Peyer's patch (tissue), 4 donors: ENCODE measurements at regions not wholly inside any gene's neighbourhood (a gene's known extent, or its start where the extent isn't known, plus 50 kb on each side); places are given as distances from the start of the nearest gene placed in this dataset.

Experiments used
- DNase-seq, 3 donors: peaks; one replicate each; pipeline ENCODE4 v3.0.0-alpha.2; 2017 to 2019
- H3K27ac ChIP-seq, 4 donors: fragments of 200-600 bp; sonication (generic); one replicate each; pipeline ENCODE4 v1.5.1; 2016 to 2019
- H3K27me3 ChIP-seq, 2 donors: fragments of 200-600 bp; sonication (generic); one replicate each; pipeline ENCODE4 v1.5.1; 2019
- H3K36me3 ChIP-seq, 3 donors: fragments of 200-600 bp; sonication (generic); one replicate each; pipeline ENCODE4 v1.5.1; 2016 to 2019
- H3K4me1 ChIP-seq, 4 donors: fragments of 200-600 bp; sonication (generic); one replicate each; pipeline ENCODE4 v1.5.1; 2016 to 2019
- H3K4me3 ChIP-seq, 4 donors: fragments of 200-600 bp; sonication (generic); 1 replicate in 3 of 4; 2 replicates in 1 of 4; pipeline ENCODE4 v1.5.1; 2016 to 2019; ENCODE audit warnings: mild to moderate bottlenecking in 1 of 4
- H3K9me3 ChIP-seq, 4 donors: fragments of 200-600 bp; sonication (generic); one replicate each; pipeline ENCODE4 v1.5.1; 2016 to 2019; ENCODE audit warnings: mild to moderate bottlenecking in 1 of 4
- POLR2A ChIP-seq, 2 donors: fragments of 450-650 bp; IDR thresholded peaks; one replicate each; pipeline ENCODE4 v1.5.1; 2017; ENCODE audit warnings: antibody characterized with exemption in 2 of 2, mild to moderate bottlenecking in 2 of 2, moderate library complexity in 2 of 2
- TF ChIP-seq, protein P1 (sequence below), 6 experiments: fragments of 450-650 bp in 4 of 6; fragments of 200-600 bp in 2 of 6; sonication (generic) in 1 of 6; IDR thresholded peaks; one replicate each; pipeline ENCODE4 v1.5.1; 2017 to 2019; ENCODE audit warnings: antibody characterized with exemption in 6 of 6, mild to moderate bottlenecking in 3 of 6, moderate library complexity in 1 of 6

DNA sequence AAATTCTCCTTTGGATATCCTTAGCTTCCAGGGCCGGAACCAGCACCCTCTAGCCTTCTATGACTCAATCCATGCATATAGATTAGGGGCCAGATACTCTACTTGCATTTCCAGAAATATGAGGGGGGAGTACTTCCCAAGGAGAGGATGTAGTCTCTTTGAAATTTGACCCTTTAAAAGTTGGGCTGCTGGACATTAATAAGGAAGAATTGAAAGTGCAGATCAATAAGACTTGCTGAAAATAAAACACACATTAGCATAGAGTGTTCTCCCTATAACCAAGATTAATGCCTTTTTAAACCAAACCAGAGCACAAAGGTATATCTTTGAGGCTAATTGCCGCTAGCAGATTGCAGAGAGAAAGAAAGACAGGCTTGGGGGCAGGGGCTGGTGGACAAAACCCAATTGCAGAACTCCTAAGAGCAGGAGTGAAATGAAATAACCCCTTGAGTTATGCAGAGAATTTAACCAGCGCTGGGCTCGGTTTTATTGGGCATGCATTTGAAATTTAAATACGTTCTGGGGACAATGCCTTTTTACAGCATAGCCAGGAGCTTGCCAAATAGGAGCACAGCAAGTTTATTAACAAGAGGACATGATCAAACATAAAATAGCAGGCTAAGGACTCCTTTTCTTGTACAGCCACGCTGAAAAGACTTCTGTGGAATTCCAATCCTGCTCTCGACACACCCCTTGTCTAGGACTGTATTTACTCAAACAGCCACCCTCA is 108.2 kb upstream of the SALL4 start:
- H3K9me3 ChIP-seq = no peaks in the 10 kb centered on the region

DNA sequence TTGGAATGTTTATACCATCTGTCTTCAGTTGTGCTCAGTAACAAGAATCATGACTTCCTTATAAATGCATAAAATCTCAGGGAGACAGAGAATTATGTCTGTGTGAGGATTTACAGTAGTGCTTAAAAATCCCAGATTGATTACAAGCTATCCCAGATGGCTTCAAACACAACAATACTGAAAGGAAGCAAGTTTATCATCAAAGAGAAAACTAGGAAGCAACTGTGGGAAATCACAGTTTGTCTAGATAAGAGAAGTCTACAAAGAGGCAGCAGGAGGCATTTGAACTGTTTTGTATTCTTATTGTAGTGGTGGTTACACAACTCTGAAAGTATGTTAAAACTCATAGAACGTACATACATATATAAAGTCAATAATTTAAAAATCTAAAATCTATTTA is 104.4 kb upstream of the SALL4 start:
- Histone ChIP-seq H3K27ac (no peak overlapping the region), H3K36me3 (no peaks in the 10 kb centered on the region), H3K4me1 (no peaks in the 10 kb centered on the region), H3K4me3 (no peak overlapping the region), H3K27me3 (no peaks in the 10 kb centered on the region), H3K9me3 (no peaks in the 10 kb centered on the region)
- TF ChIP-seq, protein P1, sequence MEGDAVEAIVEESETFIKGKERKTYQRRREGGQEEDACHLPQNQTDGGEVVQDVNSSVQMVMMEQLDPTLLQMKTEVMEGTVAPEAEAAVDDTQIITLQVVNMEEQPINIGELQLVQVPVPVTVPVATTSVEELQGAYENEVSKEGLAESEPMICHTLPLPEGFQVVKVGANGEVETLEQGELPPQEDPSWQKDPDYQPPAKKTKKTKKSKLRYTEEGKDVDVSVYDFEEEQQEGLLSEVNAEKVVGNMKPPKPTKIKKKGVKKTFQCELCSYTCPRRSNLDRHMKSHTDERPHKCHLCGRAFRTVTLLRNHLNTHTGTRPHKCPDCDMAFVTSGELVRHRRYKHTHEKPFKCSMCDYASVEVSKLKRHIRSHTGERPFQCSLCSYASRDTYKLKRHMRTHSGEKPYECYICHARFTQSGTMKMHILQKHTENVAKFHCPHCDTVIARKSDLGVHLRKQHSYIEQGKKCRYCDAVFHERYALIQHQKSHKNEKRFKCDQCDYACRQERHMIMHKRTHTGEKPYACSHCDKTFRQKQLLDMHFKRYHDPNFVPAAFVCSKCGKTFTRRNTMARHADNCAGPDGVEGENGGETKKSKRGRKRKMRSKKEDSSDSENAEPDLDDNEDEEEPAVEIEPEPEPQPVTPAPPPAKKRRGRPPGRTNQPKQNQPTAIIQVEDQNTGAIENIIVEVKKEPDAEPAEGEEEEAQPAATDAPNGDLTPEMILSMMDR (IDR thresholded peaks at IDR 0.05) = no peak
- TF ChIP-seq POLR2A (IDR thresholded peaks at IDR 0.05) = no peak
- no peak for DNase-seq

More for the DNA sequence above, 108.2 kb upstream of the SALL4 start:
- Histone ChIP-seq H3K27me3 (no peaks in the 10 kb centered on the region), H3K4me1 (no peaks in the 10 kb centered on the region), H3K36me3 (no peaks in the 10 kb centered on the region), H3K4me3 (no peak overlapping the region), H3K27ac (no peak overlapping the region)
- TF ChIP-seq POLR2A (IDR thresholded peaks at IDR 0.05) = no peak
- TF ChIP-seq, protein P1 (IDR thresholded peaks at IDR 0.05) = no peak
- no peak for DNase-seq

DNA sequence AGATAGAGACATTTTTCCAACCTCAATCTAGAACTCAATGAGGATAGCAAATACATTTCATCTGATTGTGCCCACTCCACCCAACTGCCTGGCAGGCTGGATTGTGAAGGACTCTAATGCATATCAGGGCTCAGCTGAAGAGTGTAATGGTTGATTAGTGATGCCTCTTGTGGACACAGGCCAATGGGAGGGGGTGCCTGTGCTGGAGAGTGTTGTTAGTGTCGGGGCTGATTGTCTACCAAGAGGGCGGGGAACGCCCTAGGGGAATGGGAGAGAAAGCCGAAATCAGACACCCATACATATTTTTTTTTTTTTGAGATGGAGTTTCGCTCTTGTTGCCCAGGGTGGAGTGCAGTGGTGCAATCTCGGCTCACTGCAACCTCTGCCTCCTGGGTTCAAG is 103.7 kb upstream of the SALL4 start:
- H3K27ac ChIP-seq = no peak overlapping the region
- H3K36me3 ChIP-seq = no peaks in the 10 kb centered on the region
- no peak for DNase-seq
- H3K4me3 ChIP-seq = no peak overlapping the region
- H3K4me1 ChIP-seq = no peaks in the 10 kb centered on the region
- TF ChIP-seq, protein P1 (IDR thresholded peaks at IDR 0.05) = no peak
- no peak for TF ChIP-seq POLR2A (IDR thresholded peaks at IDR 0.05)
- no peaks in the 10 kb centered on the region for H3K27me3 ChIP-seq
- no peaks in the 10 kb centered on the region for H3K9me3 ChIP-seq

DNA sequence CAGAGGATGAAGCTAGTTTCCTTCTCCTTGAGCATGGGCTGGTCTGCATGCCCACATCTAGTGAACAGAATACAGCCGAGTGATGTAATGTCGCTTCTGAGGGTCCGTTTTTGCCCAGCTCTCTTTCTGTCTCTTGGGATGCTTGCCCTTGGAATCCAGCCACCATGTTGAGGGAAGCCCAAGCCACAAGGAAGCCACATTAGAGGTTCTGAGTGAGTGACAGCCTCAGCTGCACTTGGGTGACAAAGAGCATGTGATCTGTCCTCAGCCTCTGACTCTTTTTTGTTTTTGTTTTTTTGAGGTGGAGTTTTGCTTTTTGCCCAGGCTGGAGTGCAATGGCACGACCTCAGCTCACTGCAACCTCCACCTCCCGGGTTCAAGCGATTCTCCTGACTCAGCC is 100.6 kb upstream of the SALL4 start:
- no peak for DNase-seq
- no peaks in the 10 kb centered on the region for H3K4me1 ChIP-seq
- H3K36me3 ChIP-seq = no peaks in the 10 kb centered on the region
- H3K27ac ChIP-seq = no peak overlapping the region
- H3K27me3 ChIP-seq = no peaks in the 10 kb centered on the region
- H3K9me3 ChIP-seq = no peaks in the 10 kb centered on the region
- TF ChIP-seq, protein P1 (IDR thresholded peaks at IDR 0.05) = no peak
- TF ChIP-seq POLR2A (IDR thresholded peaks at IDR 0.05) = no peak
- H3K4me3 ChIP-seq = no peak overlapping the region

DNA sequence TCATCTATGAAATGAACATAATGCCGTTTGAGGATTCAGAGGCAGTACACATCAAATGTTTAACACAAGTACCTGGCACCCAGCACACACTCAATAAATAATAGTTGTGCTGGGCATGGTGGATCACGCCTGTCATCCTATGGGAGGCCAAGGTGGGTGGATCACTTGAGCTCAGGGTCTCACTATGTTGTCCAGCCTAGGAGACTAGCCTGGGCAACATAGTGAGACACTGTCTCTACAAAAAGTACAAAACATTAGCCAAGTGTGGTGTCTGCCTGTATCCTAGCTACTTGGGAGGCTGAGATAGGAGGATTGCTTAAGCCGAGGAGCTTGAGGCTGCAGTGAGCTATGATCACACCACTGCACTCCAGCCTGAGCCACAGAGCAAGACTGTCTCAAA is 98.1 kb upstream of the SALL4 start:
- H3K27me3 ChIP-seq = no peaks in the 10 kb centered on the region
- no peak overlapping the region for H3K4me3 ChIP-seq
- TF ChIP-seq, protein P1 (IDR thresholded peaks at IDR 0.05) = no peak
- no peak for TF ChIP-seq POLR2A (IDR thresholded peaks at IDR 0.05)
- no peaks in the 10 kb centered on the region for H3K4me1 ChIP-seq
- no peaks in the 10 kb centered on the region for H3K9me3 ChIP-seq
- no peak for DNase-seq
- H3K36me3 ChIP-seq = no peaks in the 10 kb centered on the region
- no peak overlapping the region for H3K27ac ChIP-seq
